Activated naive CD8-positive, alpha-beta T cell treated with anti-CD3 and anti-CD28 coated beads, Interleukin-2, amount 50 U/mL, for 16 hours (primary cell): ENCODE measurements at regions not wholly inside any gene's neighbourhood (a gene's known extent, or its start where the extent isn't known, plus 50 kb on each side); places are given as distances from the start of the nearest gene placed in this dataset.

Experiments
- DNase-seq: peaks from one replicate; pipeline ENCODE4 v3.0.0-alpha.2; 2020; ENCODE audit warnings: low read depth, low spot score

GRCh38 chr12:46451276-46452021, 78.9 kb upstream of the SLC38A2 start:
- no peak for DNase-seq

- no peak for DNase-seq
Observed at GRCh38 chr12:46450279-46450748, 77.7 kb upstream of the SLC38A2 start.

- DNase-seq, result no peak
Observed at GRCh38 chr12:46449856-46450255, 77.3 kb upstream of the SLC38A2 start.

GRCh38 chr12:46449316-46449715, 76.7 kb upstream of the SLC38A2 start:
- no peak for DNase-seq

- DNase-seq, result no peak
Observed at GRCh38 chr12:46446645-46447044, 74.1 kb upstream of the SLC38A2 start.

- no peak for DNase-seq
Observed at GRCh38 chr12:46445551-46446235, 73.1 kb upstream of the SLC38A2 start.

- DNase-seq, result no peak
Observed at GRCh38 chr12:46445093-46445492, 72.5 kb upstream of the SLC38A2 start.

- DNase-seq, result no peak
Observed at GRCh38 chr12:46443594-46444263, 71.2 kb upstream of the SLC38A2 start.

GRCh38 chr12:46442738-46443137, 70.2 kb upstream of the SLC38A2 start:
- DNase-seq, result no peak

GRCh38 chr12:46442239-46442638, 69.7 kb upstream of the SLC38A2 start:
- DNase-seq, result no peak

- no peak for DNase-seq
Observed at GRCh38 chr12:46439793-46440511, 67.4 kb upstream of the SLC38A2 start.

- DNase-seq, result no peak
Observed at GRCh38 chr12:46438719-46439319, 66.2 kb upstream of the SLC38A2 start.

- DNase-seq, result no peak
Observed at GRCh38 chr12:46438256-46438655, 65.7 kb upstream of the SLC38A2 start.

GRCh38 chr12:46437469-46437868, 64.9 kb upstream of the SLC38A2 start:
- DNase-seq, result no peak

GRCh38 chr12:46436747-46437146, 64.2 kb upstream of the SLC38A2 start:
- DNase-seq, result no peak

GRCh38 chr12:46435625-46436024, 63.1 kb upstream of the SLC38A2 start:
- no peak for DNase-seq

- no peak for DNase-seq
Observed at GRCh38 chr12:46435029-46435428, 62.5 kb upstream of the SLC38A2 start.

- no peak for DNase-seq
Observed at GRCh38 chr12:46433829-46434228, 61.3 kb upstream of the SLC38A2 start.

- DNase-seq, result no peak
Observed at GRCh38 chr12:46432325-46432724, 59.8 kb upstream of the SLC38A2 start.

GRCh38 chr12:46430340-46430948, 57.9 kb upstream of the SLC38A2 start:
- no peak for DNase-seq
